BLaER1 treated with 17β-estradiol and CSF1 and Interleukin-3, amounts not matched to agents 10 nM and 100 nM (cell line): ENCODE measurements at regions not wholly inside any gene's neighbourhood (a gene's known extent, or its start where the extent isn't known, plus 50 kb on each side); places are given as distances from the start of the nearest gene placed in this dataset.
"Not testable (repeated sequence)": the region's sequence is repeated elsewhere in the genome, so short reads cannot be mapped to it uniquely, and the experiment has no call there.

Experiments
- H3K27ac ChIP-seq, 11 experiments: shearing (Covaris generic); formaldehyde crosslinking; 2 replicates each; pipeline ENCODE4 v1.8.1; 2022
- H3K27me3 ChIP-seq, 11 experiments: shearing (Covaris generic); formaldehyde crosslinking; 2 replicates each; pipeline ENCODE4 v1.8.1; 2022
- H3K36me3 ChIP-seq, 11 experiments: shearing (Covaris generic); formaldehyde crosslinking; 2 replicates each; pipeline ENCODE4 v1.8.1; 2022
- H3K4me1 ChIP-seq, 10 experiments: shearing (Covaris generic); formaldehyde crosslinking; 2 replicates each; pipeline ENCODE4 v1.8.1; 2022
- H3K4me2 ChIP-seq, 11 experiments: shearing (Covaris generic); formaldehyde crosslinking; 2 replicates each; pipeline ENCODE4 v1.8.1; 2022
- H3K4me3 ChIP-seq, 10 experiments: shearing (Covaris generic); formaldehyde crosslinking; 2 replicates each; pipeline ENCODE4 v1.8.1; 2022
- H3K9ac ChIP-seq, 11 experiments: shearing (Covaris generic); formaldehyde crosslinking; 2 replicates each; pipeline ENCODE4 v1.8.1; 2022
- H3K9me3 ChIP-seq, 11 experiments: shearing (Covaris generic); formaldehyde crosslinking; replicated peaks in 1 of 11; 2 replicates each; pipeline ENCODE4 v1.8.1; 2022
- H4K20me1 ChIP-seq, 11 experiments: shearing (Covaris generic); formaldehyde crosslinking; 2 replicates each; pipeline ENCODE4 v1.8.1; 2022
- Cebpa-rat ChIP-seq, 11 experiments: shearing (Covaris generic); IDR thresholded peaks; 2 replicates each; pipeline ENCODE4 v1.8.1; 2022

- no peak overlapping the region for H3K4me2 ChIP-seq
- no peak overlapping the region for H3K4me3 ChIP-seq
- H3K9ac ChIP-seq: no peak overlapping the region
- H3K36me3 ChIP-seq: no peaks in the 10 kb centered on the region
- H3K4me1 ChIP-seq: peaks cover 23 to 41% (median 27%) of the 10 kb centered on the region in 10 experiments
- no peak for TF ChIP-seq Cebpa-rat (IDR thresholded peaks at IDR 0.05)
- no peak overlapping the region for H3K27ac ChIP-seq
- no peaks in the 10 kb centered on the region for H3K9me3 ChIP-seq
- 0 out of 22 replicates have a peak, but pooled peaks cover 0 to 10% (median 0%) of the 10 kb centered on the region in 11 experiments for H3K27me3 ChIP-seq
- no peaks in the 10 kb centered on the region for H4K20me1 ChIP-seq
Observed at GRCh38 chrX:40936827-40937226, 148.4 kb upstream of the USP9X start.

- Histone ChIP-seq H3K27me3 (0 out of 22 replicates have a peak, but pooled peaks cover 0 to 10% (median 0%) of the 10 kb centered on the region in 11 experiments), H3K4me2 (no peak overlapping the region), H3K9ac (no peak overlapping the region), H3K4me3 (no peak overlapping the region), H3K27ac (no peak overlapping the region), H3K4me1 (peaks cover 8 to 29% (median 13%) of the 10 kb centered on the region in 10 experiments), H3K36me3 (no peaks in the 10 kb centered on the region), H4K20me1 (no peaks in the 10 kb centered on the region), H3K9me3 (peaks cover 0 to 4% (median 3%) of the 10 kb centered on the region in 11 experiments; a peak in 4 of 22 replicates)
- no peak for TF ChIP-seq Cebpa-rat (IDR thresholded peaks at IDR 0.05)
Observed at GRCh38 chrX:40938423-40938822, 146.8 kb upstream of the USP9X start.

GRCh38 chrX:40943093-40943641 is 142.1 kb upstream of the USP9X start:
- no peak overlapping the region for H3K4me3 ChIP-seq
- H3K9ac ChIP-seq: no peak overlapping the region
- peaks cover 0 to 8% (median 5%) of the 10 kb centered on the region in 11 experiments; a peak in 5 of 22 replicates for H3K9me3 ChIP-seq
- TF ChIP-seq Cebpa-rat (IDR thresholded peaks at IDR 0.05): no peak
- H3K27ac ChIP-seq: no peak overlapping the region
- H4K20me1 ChIP-seq: no peaks in the 10 kb centered on the region
- no peaks in the 10 kb centered on the region for H3K36me3 ChIP-seq
- peaks cover 0 to 42% (median 3%) of the 10 kb centered on the region in 10 experiments; a peak in 9 of 20 replicates for H3K4me1 ChIP-seq
- no peak overlapping the region for H3K4me2 ChIP-seq
- peaks cover 0 to 9% (median 0%) of the 10 kb centered on the region in 11 experiments; a peak in 4 of 22 replicates for H3K27me3 ChIP-seq

GRCh38 chrX:40945361-40945713 is 139.9 kb upstream of the USP9X start:
- no peaks in the 10 kb centered on the region for H4K20me1 ChIP-seq
- H3K36me3 ChIP-seq: no peaks in the 10 kb centered on the region
- peak overlapping the region in 4 of 11 experiments; percentile 33 to 58 (median 52); a peak in 7 of 22 replicates for H3K27ac ChIP-seq
- TF ChIP-seq Cebpa-rat (IDR thresholded peaks at IDR 0.05): no peak
- H3K4me3 ChIP-seq: no peak overlapping the region
- peak overlapping the region in 3 of 11 experiments; percentile 4 to 46 (median 22); a peak in 4 of 22 replicates for H3K9ac ChIP-seq
- H3K4me2 ChIP-seq: peak overlapping the region in 5 of 11 experiments; percentile 9 to 57 (median 44); a peak in 8 of 22 replicates
- H3K27me3 ChIP-seq: peaks cover 6 to 28% (median 17%) of the 10 kb centered on the region in 11 experiments
- H3K9me3 ChIP-seq: peaks cover 0 to 15% (median 6%) of the 10 kb centered on the region in 11 experiments; a peak in 6 of 22 replicates
- peaks cover 0 to 38% (median 3%) of the 10 kb centered on the region in 10 experiments; a peak in 9 of 20 replicates for H3K4me1 ChIP-seq

GRCh38 chrX:40947276-40947675 is 138.0 kb upstream of the USP9X start:
- no peak overlapping the region for H3K27ac ChIP-seq
- 0 out of 22 replicates have a peak overlapping the region, but pooled peaks of 1 of the 11 experiments have one; percentile 4 for H3K4me2 ChIP-seq
- H3K9me3 ChIP-seq: peaks cover 0 to 15% (median 6%) of the 10 kb centered on the region in 11 experiments; a peak in 6 of 22 replicates
- peaks cover 17 to 44% (median 34%) of the 10 kb centered on the region in 11 experiments for H3K27me3 ChIP-seq
- no peak for TF ChIP-seq Cebpa-rat (IDR thresholded peaks at IDR 0.05)
- H3K4me1 ChIP-seq: peaks cover 0 to 57% (median 4%) of the 10 kb centered on the region in 10 experiments; a peak in 9 of 20 replicates
- no peak overlapping the region for H3K9ac ChIP-seq
- H3K4me3 ChIP-seq: no peak overlapping the region
- H3K36me3 ChIP-seq: no peaks in the 10 kb centered on the region
- H4K20me1 ChIP-seq: no peaks in the 10 kb centered on the region

- no peak overlapping the region for H3K4me3 ChIP-seq
- H3K27me3 ChIP-seq: peaks cover 20 to 60% (median 41%) of the 10 kb centered on the region in 11 experiments
- no peaks in the 10 kb centered on the region for H3K36me3 ChIP-seq
- no peak overlapping the region for H3K27ac ChIP-seq
- peaks cover 0 to 11% (median 0%) of the 10 kb centered on the region in 11 experiments; a peak in 4 of 22 replicates for H3K9me3 ChIP-seq
- peaks cover 0 to 66% (median 13%) of the 10 kb centered on the region in 10 experiments; a peak in 10 of 20 replicates for H3K4me1 ChIP-seq
- H3K9ac ChIP-seq: no peak overlapping the region
- no peaks in the 10 kb centered on the region for H4K20me1 ChIP-seq
- no peak overlapping the region for H3K4me2 ChIP-seq
- no peak for TF ChIP-seq Cebpa-rat (IDR thresholded peaks at IDR 0.05)
Observed at GRCh38 chrX:40949071-40949470, 136.2 kb upstream of the USP9X start.

GRCh38 chrX:40950546-40950945 is 134.7 kb upstream of the USP9X start:
- H3K27ac ChIP-seq: no peak overlapping the region

GRCh38 chrX:40951407-40951806 is 133.8 kb upstream of the USP9X start:
- peaks cover 0 to 11% (median 0%) of the 10 kb centered on the region in 11 experiments; a peak in 4 of 22 replicates for H3K9me3 ChIP-seq
- not testable (repeated sequence) for H3K27ac ChIP-seq, H4K20me1 ChIP-seq, H3K36me3 ChIP-seq, H3K9ac ChIP-seq, H3K4me3 ChIP-seq
- H3K4me1 ChIP-seq: peaks cover 0 to 42% (median 8%) of the 10 kb centered on the region in 10 experiments; a peak in 10 of 20 replicates
- H3K4me2 ChIP-seq: peak overlapping the region in 1 of 11 experiments; percentile 72; a peak in 1 of 22 replicates
- peaks cover 20 to 60% (median 44%) of the 10 kb centered on the region in 11 experiments for H3K27me3 ChIP-seq

More at GRCh38 chrX:40950546-40950945, 134.7 kb upstream of the USP9X start:
- Histone ChIP-seq H3K4me2 (peak overlapping the region in 2 of 11 experiments; percentile 16 to 21; a peak in 2 of 22 replicates), H3K9ac (no peak overlapping the region), H3K9me3 (peaks cover 0 to 11% (median 0%) of the 10 kb centered on the region in 11 experiments; a peak in 4 of 22 replicates), H3K4me3 (no peak overlapping the region), H4K20me1 (no peaks in the 10 kb centered on the region), H3K36me3 (no peaks in the 10 kb centered on the region), H3K27me3 (peaks cover 20 to 60% (median 44%) of the 10 kb centered on the region in 11 experiments), H3K4me1 (peaks cover 0 to 51% (median 8%) of the 10 kb centered on the region in 10 experiments; a peak in 10 of 20 replicates)
- no peak for TF ChIP-seq Cebpa-rat (IDR thresholded peaks at IDR 0.05)

DNA sequence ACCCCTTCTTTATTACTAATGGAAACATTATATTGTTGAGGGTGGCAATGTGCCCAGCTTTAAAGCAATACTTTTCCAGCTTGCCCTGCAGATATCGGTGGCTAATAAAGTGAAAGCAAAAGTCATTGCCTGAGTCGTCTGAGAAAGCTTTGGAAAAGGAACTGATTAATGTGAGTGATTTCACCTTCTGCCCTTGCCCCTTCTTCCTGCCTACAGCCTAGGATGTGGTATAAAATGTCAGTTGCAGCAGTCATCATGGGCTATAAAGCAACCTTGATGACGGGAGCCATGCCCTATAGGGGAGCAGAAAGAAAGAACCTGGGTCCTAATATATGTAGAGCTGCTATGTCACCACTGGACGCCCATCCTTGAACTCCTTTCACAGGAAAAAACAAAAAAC is 132.4 kb upstream of the USP9X start:
- Histone ChIP-seq H3K9ac (no peak overlapping the region), H3K27ac (no peak overlapping the region; a peak in 1 of 22 replicates), H3K4me1 (peaks cover 0 to 36% (median 8%) of the 10 kb centered on the region in 10 experiments; a peak in 10 of 20 replicates), H4K20me1 (no peaks in the 10 kb centered on the region), H3K27me3 (peaks cover 23 to 57% (median 50%) of the 10 kb centered on the region in 11 experiments; a peak in 21 of 22 replicates), H3K4me3 (peak overlapping the region in 1 of 10 experiments; percentile 16; a peak in 1 of 20 replicates), H3K9me3 (peaks cover 0 to 10% (median 0%) of the 10 kb centered on the region in 11 experiments; a peak in 4 of 22 replicates), H3K36me3 (no peaks in the 10 kb centered on the region), H3K4me2 (peak overlapping the region in 5 of 11 experiments; percentile 8 to 72 (median 64); a peak in 10 of 22 replicates)
- TF ChIP-seq Cebpa-rat (IDR thresholded peaks at IDR 0.05): no peak
